ENCODE measurements at regions not wholly inside any gene's neighbourhood (a gene's known extent, or its start where the extent isn't known, plus 50 kb on each side); places are given as distances from the start of the nearest gene placed in this dataset.

GRCh38 chr3:110909839-110910238 is 161.8 kb upstream of the NECTIN3 start:
- H3K9ac ChIP-seq (ENCODE audit: insufficient read length, low read depth): no peak overlapping the region
- no peaks in the 10 kb centered on the region for H3K9me3 ChIP-seq (ENCODE audit: insufficient read depth, low read length)
- no peaks in the 10 kb centered on the region for H3K4me1 ChIP-seq (ENCODE audit: insufficient read depth, insufficient read length)
- no peaks in the 10 kb centered on the region for H3K36me3 ChIP-seq (ENCODE audit: insufficient read depth, insufficient read length, low read length)
- no peak overlapping the region for H3K4me3 ChIP-seq (ENCODE audit: insufficient read length, low read depth)
- DNase-seq (ENCODE audit: low read depth, low spot score): no peak
- TF ChIP-seq SUZ12 (IDR thresholded peaks at IDR 0.05; ENCODE audit: extremely low read depth, insufficient read depth, insufficient read length) (no peak), ZNF274 (IDR thresholded peaks at IDR 0.05; ENCODE audit: low read depth, low read length) (no peak), YY1 (IDR thresholded peaks at IDR 0.05; ENCODE audit: insufficient read depth, insufficient read length) (no peak)
- H3K27me3 ChIP-seq (ENCODE audit: insufficient read depth, insufficient read length): no peaks in the 10 kb centered on the region

GRCh38 chr3:110910346-110910955 is 161.2 kb upstream of the NECTIN3 start:
- TF ChIP-seq SUZ12 (IDR thresholded peaks at IDR 0.05; ENCODE audit: extremely low read depth, insufficient read depth, insufficient read length) (no peak), ZNF274 (IDR thresholded peaks at IDR 0.05; ENCODE audit: low read depth, low read length) (no peak), YY1 (IDR thresholded peaks at IDR 0.05; ENCODE audit: insufficient read depth, insufficient read length) (no peak)

GRCh38 chr3:110918963-110919362 is 152.7 kb upstream of the NECTIN3 start:
- Histone ChIP-seq H3K4me1 (ENCODE audit: insufficient read depth, insufficient read length) (no peaks in the 10 kb centered on the region), H3K9me3 (ENCODE audit: insufficient read depth, low read length) (peaks cover 18% of the 10 kb centered on the region), H3K4me3 (ENCODE audit: insufficient read length, low read depth) (no peak overlapping the region), H3K27me3 (ENCODE audit: insufficient read depth, insufficient read length) (no peaks in the 10 kb centered on the region), H3K9ac (ENCODE audit: insufficient read length, low read depth) (no peak overlapping the region), H3K36me3 (ENCODE audit: insufficient read depth, insufficient read length, low read length) (no peaks in the 10 kb centered on the region)
- no peak for DNase-seq (ENCODE audit: low read depth, low spot score)
- TF ChIP-seq YY1 (IDR thresholded peaks at IDR 0.05; ENCODE audit: insufficient read depth, insufficient read length) (no peak), SUZ12 (IDR thresholded peaks at IDR 0.05; ENCODE audit: extremely low read depth, insufficient read depth, insufficient read length) (no peak)

More at GRCh38 chr3:110910346-110910955, 161.2 kb upstream of the NECTIN3 start:
- DNase-seq (ENCODE audit: low read depth, low spot score): no peak
- Histone ChIP-seq H3K4me1 (ENCODE audit: insufficient read depth, insufficient read length) (no peaks in the 10 kb centered on the region), H3K36me3 (ENCODE audit: insufficient read depth, insufficient read length, low read length) (no peaks in the 10 kb centered on the region), H3K9ac (ENCODE audit: insufficient read length, low read depth) (no peak overlapping the region), H3K4me3 (ENCODE audit: insufficient read length, low read depth) (no peak overlapping the region), H3K9me3 (ENCODE audit: insufficient read depth, low read length) (no peaks in the 10 kb centered on the region), H3K27me3 (ENCODE audit: insufficient read depth, insufficient read length) (no peaks in the 10 kb centered on the region)

- H3K9ac ChIP-seq (ENCODE audit: insufficient read length, low read depth): no peak overlapping the region
- no peak overlapping the region for H3K4me3 ChIP-seq (ENCODE audit: insufficient read length, low read depth)
- no peak for TF ChIP-seq SUZ12 (IDR thresholded peaks at IDR 0.05; ENCODE audit: extremely low read depth, insufficient read depth, insufficient read length)
- H3K27me3 ChIP-seq (ENCODE audit: insufficient read depth, insufficient read length): no peaks in the 10 kb centered on the region
- H3K4me1 ChIP-seq (ENCODE audit: insufficient read depth, insufficient read length): no peaks in the 10 kb centered on the region
- no peaks in the 10 kb centered on the region for H3K36me3 ChIP-seq (ENCODE audit: insufficient read depth, insufficient read length, low read length)
- no peaks in the 10 kb centered on the region for H3K9me3 ChIP-seq (ENCODE audit: insufficient read depth, low read length)
- no peak for DNase-seq (ENCODE audit: low read depth, low spot score)
These were observed 145.8 kb upstream of the NECTIN3 start for GRCh38 chr3:110925798-110926197.

- Histone ChIP-seq H3K4me3 (ENCODE audit: insufficient read length, low read depth) (no peak overlapping the region), H3K9ac (ENCODE audit: insufficient read length, low read depth) (no peak overlapping the region), H3K27me3 (ENCODE audit: insufficient read depth, insufficient read length) (no peaks in the 10 kb centered on the region), H3K9me3 (ENCODE audit: insufficient read depth, low read length) (no peaks in the 10 kb centered on the region), H3K4me1 (ENCODE audit: insufficient read depth, insufficient read length) (no peaks in the 10 kb centered on the region), H3K36me3 (ENCODE audit: insufficient read depth, insufficient read length, low read length) (no peaks in the 10 kb centered on the region)
- TF ChIP-seq SUZ12 (IDR thresholded peaks at IDR 0.05; ENCODE audit: extremely low read depth, insufficient read depth, insufficient read length): no peak
- TF ChIP-seq YY1 (IDR thresholded peaks at IDR 0.05; ENCODE audit: insufficient read depth, insufficient read length): no peak
- TF ChIP-seq ZNF274 (IDR thresholded peaks at IDR 0.05; ENCODE audit: low read depth, low read length): no peak
- no peak for DNase-seq (ENCODE audit: low read depth, low spot score)
These were observed 143.5 kb upstream of the NECTIN3 start for GRCh38 chr3:110928016-110928662.

- Histone ChIP-seq H3K9ac (ENCODE audit: insufficient read length, low read depth) (no peak overlapping the region), H3K36me3 (ENCODE audit: insufficient read depth, insufficient read length, low read length) (no peaks in the 10 kb centered on the region), H3K9me3 (ENCODE audit: insufficient read depth, low read length) (no peaks in the 10 kb centered on the region), H3K4me1 (ENCODE audit: insufficient read depth, insufficient read length) (no peaks in the 10 kb centered on the region), H3K27me3 (ENCODE audit: insufficient read depth, insufficient read length) (no peaks in the 10 kb centered on the region), H3K4me3 (ENCODE audit: insufficient read length, low read depth) (no peak overlapping the region)
- TF ChIP-seq YY1 (IDR thresholded peaks at IDR 0.05; ENCODE audit: insufficient read depth, insufficient read length): no peak
- TF ChIP-seq SUZ12 (IDR thresholded peaks at IDR 0.05; ENCODE audit: extremely low read depth, insufficient read depth, insufficient read length): no peak
- TF ChIP-seq ZNF274 (IDR thresholded peaks at IDR 0.05; ENCODE audit: low read depth, low read length): no peak
- DNase-seq (ENCODE audit: low read depth, low spot score): no peak
These were observed 141.8 kb upstream of the NECTIN3 start for GRCh38 chr3:110929816-110930215.

- Histone ChIP-seq H3K9ac (ENCODE audit: insufficient read length, low read depth) (no peak overlapping the region), H3K4me1 (ENCODE audit: insufficient read depth, insufficient read length) (no peaks in the 10 kb centered on the region), H3K36me3 (ENCODE audit: insufficient read depth, insufficient read length, low read length) (no peaks in the 10 kb centered on the region), H3K4me3 (ENCODE audit: insufficient read length, low read depth) (no peak overlapping the region), H3K27me3 (ENCODE audit: insufficient read depth, insufficient read length) (no peaks in the 10 kb centered on the region), H3K9me3 (ENCODE audit: insufficient read depth, low read length) (no peaks in the 10 kb centered on the region)
- DNase-seq (ENCODE audit: low read depth, low spot score): no peak
- no peak for TF ChIP-seq SUZ12 (IDR thresholded peaks at IDR 0.05; ENCODE audit: extremely low read depth, insufficient read depth, insufficient read length)
- no peak for TF ChIP-seq YY1 (IDR thresholded peaks at IDR 0.05; ENCODE audit: insufficient read depth, insufficient read length)
- TF ChIP-seq ZNF274 (IDR thresholded peaks at IDR 0.05; ENCODE audit: low read depth, low read length): no peak
These were observed 139.0 kb upstream of the NECTIN3 start for GRCh38 chr3:110932567-110932966.

All from NT2/D1 (cell line).